HepG2 (cell line): ENCODE measurements at regions not wholly inside any gene's neighbourhood (a gene's known extent, or its start where the extent isn't known, plus 50 kb on each side); places are given as distances from the start of the nearest gene placed in this dataset.

Experiments
- ATAC-seq: fragments of 200-7000 bp; cut with Tn5 transposase; 3 replicates; pipeline ENCODE4 v1.9.1; 2020; ENCODE audit warnings: mild to moderate bottlenecking, moderate library complexity
- BruUV-seq: library from RNA; stranded (reverse); fragments of 400-500 nt; replicated peaks from 2 replicates; lab custom pipeline; 2021; lab: Mats Ljungman, UMichigan
- CTCF ChIA-PET: fragments of 300-600 bp; formaldehyde crosslinking; extraction: SDS; loops from one replicate; lab custom pipeline; 2021; ENCODE audit warnings: low total read pairs, inconsistent platforms, low intra/inter-chr PET ratio; lab: Yijun Ruan, JAX
- POLR2A ChIA-PET: fragments of 350-600 bp; sonication (Branson Sonifier 250); formaldehyde crosslinking; loops from one replicate; lab custom pipeline; 2020; ENCODE audit warnings: antibody characterized with exemption, inconsistent platforms; lab: Yijun Ruan, JAX
- DNase-seq: peaks from one replicate; pipeline ENCODE4 v3.0.0-alpha.2; 2015; ENCODE audit warnings: low spot score
- FAIRE-seq: peaks from 3 replicates; lab custom pipeline; 2011; peaks lifted over from hg19 to GRCh38; lab: Jason Lieb, UNC
- H2AFZ ChIP-seq: one replicate; pipeline ENCODE4 v1.6.1; 2011; ENCODE audit warnings: low read length, inconsistent platforms
- H3K27ac ChIP-seq: fragments of 300-600 bp; 3 replicates; pipeline ENCODE4 v1.8.0; 2011; ENCODE audit warnings: mixed run types, mild to moderate bottlenecking, mixed read lengths, low read length, inconsistent platforms; ENCODE audit not compliant: insufficient read depth; ENCODE audit errors: extremely low read length
- H3K27me3 ChIP-seq, 2 experiments: fragments of 200-600 bp in 1 of 2; 2 replicates in 1 of 2; 3 replicates in 1 of 2; pipeline versions ENCODE4 v1.6.0 to v1.8.0; 2011; ENCODE audit warnings: low read length in 2 of 2, mild to moderate bottlenecking in 2 of 2, moderate library complexity in 2 of 2, inconsistent platforms in 1 of 2; ENCODE audit not compliant: insufficient read depth in 2 of 2, control insufficient read depth in 1 of 2
- H3K36me3 ChIP-seq, 2 experiments: fragments of 200-600 bp in 1 of 2; replicated peaks in 1 of 2; 2 replicates in 1 of 2; 3 replicates in 1 of 2; pipeline versions ENCODE4 v1.5.1 to v1.8.0; 2011; ENCODE audit warnings: low read length in 2 of 2, inconsistent platforms in 1 of 2; ENCODE audit not compliant: insufficient read depth in 2 of 2, control insufficient read depth in 1 of 2
- H3K4me1 ChIP-seq: 2 replicates; pipeline ENCODE4 v1.5.1; 2012; ENCODE audit warnings: low read length, inconsistent platforms; ENCODE audit not compliant: insufficient read depth
- H3K4me2 ChIP-seq: 2 replicates; pipeline ENCODE4 v1.6.0; 2011; ENCODE audit warnings: low read depth, low read length, inconsistent platforms
- H3K4me3 ChIP-seq, 3 experiments: fragments of 200-600 bp in 1 of 3; sonication (generic), shearing (Covaris generic) in 1 of 3; replicated peaks in 1 of 3; 2 replicates each; pipeline ENCODE4 v1.5.1; 2011 to 2016; ENCODE audit warnings: low read length in 3 of 3, inconsistent platforms in 2 of 3, low read depth in 2 of 3, mild to moderate bottlenecking in 2 of 3, control low read depth in 1 of 3, mixed read lengths in 1 of 3; ENCODE audit not compliant: insufficient read depth in 1 of 3
- H3K79me2 ChIP-seq: one replicate; pipeline ENCODE4 v1.6.1; 2011; ENCODE audit warnings: low read length, inconsistent platforms; ENCODE audit not compliant: insufficient read depth
- H3K9ac ChIP-seq: 2 replicates; pipeline ENCODE4 v1.6.0; 2011; ENCODE audit warnings: mild to moderate bottlenecking, low read depth, low read length, inconsistent platforms; ENCODE audit not compliant: insufficient read depth
- H3K9me3 ChIP-seq: 2 replicates; pipeline ENCODE4 v1.5.1; 2012; ENCODE audit warnings: mild to moderate bottlenecking, low read length
- H4K20me1 ChIP-seq: 2 replicates; pipeline ENCODE4 v1.6.0; 2011; ENCODE audit warnings: inconsistent platforms, mild to moderate bottlenecking, low read length, moderate library complexity; ENCODE audit not compliant: insufficient read depth
- EZH2 ChIP-seq: conservative IDR thresholded peaks from 2 replicates; pipeline ENCODE4 v1.6.1; 2012; ENCODE audit warnings: mild to moderate bottlenecking, low read depth, low read length, moderate library complexity
- FOXC1 ChIP-seq: sonication (generic); formaldehyde crosslinking; IDR thresholded peaks from 2 replicates; pipeline ENCODE4 v1.8.0; 2022; ENCODE audit warnings: mild to moderate bottlenecking, missing genetic modification reagents, borderline replicate concordance
- KAT8 ChIP-seq: IDR thresholded peaks from 2 replicates; pipeline ENCODE4 v1.6.1; 2016; ENCODE audit warnings: missing genetic modification reagents, missing compliant biosample characterization
- MAF1 ChIP-seq: sonication (generic); formaldehyde crosslinking; IDR thresholded peaks from 2 replicates; pipeline ENCODE4 v1.5.0; 2020; ENCODE audit warnings: missing genetic modification reagents, borderline replicate concordance
- RAD21 ChIP-seq: fragments of 450-650 bp; formaldehyde crosslinking; IDR thresholded peaks from 2 replicates; pipeline ENCODE4 v1.5.0; 2020; ENCODE audit warnings: mild to moderate bottlenecking
- TEAD2 ChIP-seq: sonication (generic); formaldehyde crosslinking; IDR thresholded peaks from 2 replicates; pipeline ENCODE4 v1.9.0; 2021; ENCODE audit warnings: missing genetic modification reagents
- U2AF1 ChIP-seq: fragments of 200-400 bp; formaldehyde crosslinking; optimal IDR thresholded peaks from 2 replicates; pipeline ENCODE3; 2017; ENCODE audit warnings: mild to moderate bottlenecking, low read depth, low read length
- ZBTB38 ChIP-seq: sonication (generic); formaldehyde crosslinking; IDR thresholded peaks from 2 replicates; pipeline ENCODE4 v1.5.1; 2020; ENCODE audit warnings: mild to moderate bottlenecking, missing genetic modification reagents
- ZNF326 ChIP-seq: sonication (generic); formaldehyde crosslinking; IDR thresholded peaks from 2 replicates; pipeline ENCODE4 v1.4.0; 2020; ENCODE audit warnings: missing genetic modification reagents, borderline replicate concordance
- ZNF350 ChIP-seq: sonication (generic); formaldehyde crosslinking; IDR thresholded peaks from 2 replicates; pipeline ENCODE4 v1.4.0; 2020; ENCODE audit warnings: mild to moderate bottlenecking, low read depth, missing genetic modification reagents, borderline replicate concordance
- ZNF430 ChIP-seq: sonication (generic); formaldehyde crosslinking; IDR thresholded peaks from 2 replicates; pipeline ENCODE4 v1.9.0; 2021; ENCODE audit warnings: mild to moderate bottlenecking, missing genetic modification reagents
- ZNF431 ChIP-seq: sonication (generic); formaldehyde crosslinking; IDR thresholded peaks from 2 replicates; pipeline ENCODE4 v1.9.0; 2022; ENCODE audit warnings: missing genetic modification reagents, low read depth, mild to moderate bottlenecking, borderline replicate concordance
- ZNF432 ChIP-seq: sonication (generic); formaldehyde crosslinking; IDR thresholded peaks from 2 replicates; pipeline ENCODE4 v1.5.0; 2020; ENCODE audit warnings: missing genetic modification reagents, mild to moderate bottlenecking, borderline replicate concordance
- ZNF720 ChIP-seq: sonication (generic); formaldehyde crosslinking; IDR thresholded peaks from 2 replicates; pipeline ENCODE4 v1.4.0; 2020; ENCODE audit warnings: missing genetic modification reagents
- ZNF792 ChIP-seq: IDR thresholded peaks from 2 replicates; pipeline ENCODE4 v1.6.1; 2016
- WGBS: methylation state at CpG from one replicate; pipeline ENCODE4 v1.1.6; 2017; ENCODE audit warnings: low lambda C conversion rate; 5-methylcytosine and 5-hydroxymethylcytosine counted together
- in situ Hi-C: cut with HindIII; loops from 2 replicates; pipeline ENCODE4 v1.10.0; 2017; ENCODE audit warnings: low pct_unique_long_range_greater_than_20kb; ENCODE audit not compliant: extremely low pct_ligation_motif_present
- intact Hi-C: fragments of 100-400 bp; cut with micrococcal nuclease; formaldehyde crosslinking; loops from one replicate; pipeline ENCODE4 v1.10.0; 2022; ENCODE audit not compliant: unreplicated experiment
- TF ChIP-seq, protein P1 (sequence below): sonication (generic); formaldehyde crosslinking; IDR thresholded peaks from 2 replicates; pipeline ENCODE4 v1.9.0; 2021; ENCODE audit warnings: missing genetic modification reagents, borderline replicate concordance
- TF ChIP-seq, protein P2 (sequence below): sonication (generic); formaldehyde crosslinking; IDR thresholded peaks from 2 replicates; pipeline ENCODE4 v1.4.0; 2020; ENCODE audit warnings: missing genetic modification reagents, mild to moderate bottlenecking, borderline replicate concordance
- TF ChIP-seq, protein P3 (sequence below): sonication (generic); formaldehyde crosslinking; IDR thresholded peaks from 2 replicates; pipeline ENCODE4 v1.4.0; 2020; ENCODE audit warnings: mild to moderate bottlenecking, missing genetic modification reagents

GRCh38 chr20:57884956-57885355 is 175.1 kb upstream of the PMEPA1 start:
- Histone ChIP-seq H2AFZ (no peak overlapping the region), H3K4me3 (no peak overlapping the region), H3K79me2 (no peaks in the 10 kb centered on the region), H3K4me2 (no peak overlapping the region), H3K9me3 (no peaks in the 10 kb centered on the region), H3K27me3 (peaks cover 4 to 44% of the 10 kb centered on the region in 2 experiments; a peak in 4 of 5 replicates), H3K27ac (no peak overlapping the region), H3K9ac (no peak overlapping the region), H3K4me1 (no peaks in the 10 kb centered on the region), H4K20me1 (no peaks in the 10 kb centered on the region), H3K36me3 (no peaks in the 10 kb centered on the region)
- ChIA-PET POLR2A (no interaction called here), CTCF (no interaction called here)
- no TSS peak for BruUV-seq
- no peak for FAIRE-seq
- intact Hi-C loops = no loop called here
- ATAC-seq = no peak
- WGBS = 37% methylated on average over 5 of the region's 5 CpGs
- in situ Hi-C loops = no loop called here
- DNase-seq = no peak
- TF ChIP-seq TEAD2 (CRISPR knock-in tag) (no peak), FOXC1 (no peak), U2AF1 (no peak), MAF1 (CRISPR knock-in tag) (no peak), ZNF431 (CRISPR knock-in tag) (no peak), EZH2 (no peak), ZNF350 (CRISPR knock-in tag) (no peak), ZNF720 (no peak), KAT8 (CRISPR knock-in tag) (no peak), ZBTB38 (CRISPR knock-in tag) (no peak), RAD21 (CRISPR knock-in tag) (no peak), ZNF792 (no peak), ZNF326 (CRISPR knock-in tag) (no peak), ZNF432 (CRISPR knock-in tag) (no peak), ZNF430 (CRISPR knock-in tag) (no peak)
- TF ChIP-seq, protein P1, sequence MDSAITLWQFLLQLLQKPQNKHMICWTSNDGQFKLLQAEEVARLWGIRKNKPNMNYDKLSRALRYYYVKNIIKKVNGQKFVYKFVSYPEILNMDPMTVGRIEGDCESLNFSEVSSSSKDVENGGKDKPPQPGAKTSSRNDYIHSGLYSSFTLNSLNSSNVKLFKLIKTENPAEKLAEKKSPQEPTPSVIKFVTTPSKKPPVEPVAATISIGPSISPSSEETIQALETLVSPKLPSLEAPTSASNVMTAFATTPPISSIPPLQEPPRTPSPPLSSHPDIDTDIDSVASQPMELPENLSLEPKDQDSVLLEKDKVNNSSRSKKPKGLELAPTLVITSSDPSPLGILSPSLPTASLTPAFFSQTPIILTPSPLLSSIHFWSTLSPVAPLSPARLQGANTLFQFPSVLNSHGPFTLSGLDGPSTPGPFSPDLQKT (CRISPR knock-in tag) = no peak
- TF ChIP-seq, protein P2, sequence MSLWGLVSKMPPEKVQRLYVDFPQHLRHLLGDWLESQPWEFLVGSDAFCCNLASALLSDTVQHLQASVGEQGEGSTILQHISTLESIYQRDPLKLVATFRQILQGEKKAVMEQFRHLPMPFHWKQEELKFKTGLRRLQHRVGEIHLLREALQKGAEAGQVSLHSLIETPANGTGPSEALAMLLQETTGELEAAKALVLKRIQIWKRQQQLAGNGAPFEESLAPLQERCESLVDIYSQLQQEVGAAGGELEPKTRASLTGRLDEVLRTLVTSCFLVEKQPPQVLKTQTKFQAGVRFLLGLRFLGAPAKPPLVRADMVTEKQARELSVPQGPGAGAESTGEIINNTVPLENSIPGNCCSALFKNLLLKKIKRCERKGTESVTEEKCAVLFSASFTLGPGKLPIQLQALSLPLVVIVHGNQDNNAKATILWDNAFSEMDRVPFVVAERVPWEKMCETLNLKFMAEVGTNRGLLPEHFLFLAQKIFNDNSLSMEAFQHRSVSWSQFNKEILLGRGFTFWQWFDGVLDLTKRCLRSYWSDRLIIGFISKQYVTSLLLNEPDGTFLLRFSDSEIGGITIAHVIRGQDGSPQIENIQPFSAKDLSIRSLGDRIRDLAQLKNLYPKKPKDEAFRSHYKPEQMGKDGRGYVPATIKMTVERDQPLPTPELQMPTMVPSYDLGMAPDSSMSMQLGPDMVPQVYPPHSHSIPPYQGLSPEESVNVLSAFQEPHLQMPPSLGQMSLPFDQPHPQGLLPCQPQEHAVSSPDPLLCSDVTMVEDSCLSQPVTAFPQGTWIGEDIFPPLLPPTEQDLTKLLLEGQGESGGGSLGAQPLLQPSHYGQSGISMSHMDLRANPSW (CRISPR knock-in tag) = no peak
- TF ChIP-seq, protein P3, sequence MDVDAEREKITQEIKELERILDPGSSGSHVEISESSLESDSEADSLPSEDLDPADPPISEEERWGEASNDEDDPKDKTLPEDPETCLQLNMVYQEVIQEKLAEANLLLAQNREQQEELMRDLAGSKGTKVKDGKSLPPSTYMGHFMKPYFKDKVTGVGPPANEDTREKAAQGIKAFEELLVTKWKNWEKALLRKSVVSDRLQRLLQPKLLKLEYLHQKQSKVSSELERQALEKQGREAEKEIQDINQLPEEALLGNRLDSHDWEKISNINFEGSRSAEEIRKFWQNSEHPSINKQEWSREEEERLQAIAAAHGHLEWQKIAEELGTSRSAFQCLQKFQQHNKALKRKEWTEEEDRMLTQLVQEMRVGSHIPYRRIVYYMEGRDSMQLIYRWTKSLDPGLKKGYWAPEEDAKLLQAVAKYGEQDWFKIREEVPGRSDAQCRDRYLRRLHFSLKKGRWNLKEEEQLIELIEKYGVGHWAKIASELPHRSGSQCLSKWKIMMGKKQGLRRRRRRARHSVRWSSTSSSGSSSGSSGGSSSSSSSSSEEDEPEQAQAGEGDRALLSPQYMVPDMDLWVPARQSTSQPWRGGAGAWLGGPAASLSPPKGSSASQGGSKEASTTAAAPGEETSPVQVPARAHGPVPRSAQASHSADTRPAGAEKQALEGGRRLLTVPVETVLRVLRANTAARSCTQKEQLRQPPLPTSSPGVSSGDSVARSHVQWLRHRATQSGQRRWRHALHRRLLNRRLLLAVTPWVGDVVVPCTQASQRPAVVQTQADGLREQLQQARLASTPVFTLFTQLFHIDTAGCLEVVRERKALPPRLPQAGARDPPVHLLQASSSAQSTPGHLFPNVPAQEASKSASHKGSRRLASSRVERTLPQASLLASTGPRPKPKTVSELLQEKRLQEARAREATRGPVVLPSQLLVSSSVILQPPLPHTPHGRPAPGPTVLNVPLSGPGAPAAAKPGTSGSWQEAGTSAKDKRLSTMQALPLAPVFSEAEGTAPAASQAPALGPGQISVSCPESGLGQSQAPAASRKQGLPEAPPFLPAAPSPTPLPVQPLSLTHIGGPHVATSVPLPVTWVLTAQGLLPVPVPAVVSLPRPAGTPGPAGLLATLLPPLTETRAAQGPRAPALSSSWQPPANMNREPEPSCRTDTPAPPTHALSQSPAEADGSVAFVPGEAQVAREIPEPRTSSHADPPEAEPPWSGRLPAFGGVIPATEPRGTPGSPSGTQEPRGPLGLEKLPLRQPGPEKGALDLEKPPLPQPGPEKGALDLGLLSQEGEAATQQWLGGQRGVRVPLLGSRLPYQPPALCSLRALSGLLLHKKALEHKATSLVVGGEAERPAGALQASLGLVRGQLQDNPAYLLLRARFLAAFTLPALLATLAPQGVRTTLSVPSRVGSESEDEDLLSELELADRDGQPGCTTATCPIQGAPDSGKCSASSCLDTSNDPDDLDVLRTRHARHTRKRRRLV (CRISPR knock-in tag) = no peak
